IMR-90 (cell line): ENCODE measurements at regions not wholly inside any gene's neighbourhood (a gene's known extent, or its start where the extent isn't known, plus 50 kb on each side); places are given as distances from the start of the nearest gene placed in this dataset.

Source experiments
- ATAC-seq: fragments of 200-7000 bp; cut with Tn5 transposase; 2 replicates; pipeline ENCODE4 v1.9.1; 2020; ENCODE audit warnings: low read depth, mild to moderate bottlenecking, moderate library complexity
- BruUV-seq: library from RNA; stranded (reverse); fragments of 400-500 nt; replicated peaks from 2 replicates; lab custom pipeline; 2021; lab: Mats Ljungman, UMichigan
- CTCF ChIA-PET: fragments of 300-600 bp; formaldehyde crosslinking; extraction: SDS; loops from one replicate; lab custom pipeline; 2021; ENCODE audit warnings: antibody characterized with exemption; lab: Yijun Ruan, JAX
- POLR2A ChIA-PET: fragments of 300-600 bp; sonication (Branson Sonifier 250); formaldehyde crosslinking; loops from one replicate; lab custom pipeline; 2022; ENCODE audit warnings: antibody characterized with exemption; ENCODE audit not compliant: unreplicated experiment; lab: Charles Lee
- DNase-seq: peaks from one replicate; pipeline ENCODE4 v3.0.0; 2013
- H2AFZ ChIP-seq: replicated peaks from 2 replicates; pipeline ENCODE3; 2013; ENCODE audit warnings: low read length, mild to moderate bottlenecking; ENCODE audit not compliant: poor library complexity
- H2AK5ac ChIP-seq: 2 replicates; pipeline ENCODE4 v1.6.1; 2013; ENCODE audit warnings: low read depth, low read length, inconsistent platforms
- H2AK9ac ChIP-seq: replicated peaks from 2 replicates; pipeline ENCODE3; 2013; ENCODE audit warnings: mild to moderate bottlenecking, low read depth, low read length, moderate library complexity; ENCODE audit not compliant: poor library complexity
- H2BK120ac ChIP-seq: 2 replicates; pipeline ENCODE4 v1.6.1; 2013; ENCODE audit warnings: low read depth, low read length, inconsistent platforms
- H2BK15ac ChIP-seq: 3 replicates; pipeline ENCODE4 v1.6.1; 2013; ENCODE audit warnings: low read depth, low read length, inconsistent platforms
- H2BK20ac ChIP-seq: 2 replicates; pipeline ENCODE4 v1.6.1; 2013; ENCODE audit warnings: low read depth, mild to moderate bottlenecking, inconsistent platforms, low read length, moderate library complexity
- H2BK5ac ChIP-seq: 2 replicates; pipeline ENCODE4 v1.6.1; 2013; ENCODE audit warnings: mild to moderate bottlenecking, low read depth, low read length, inconsistent platforms; ENCODE audit not compliant: poor library complexity, severe bottlenecking
- H3K14ac ChIP-seq: replicated peaks from 2 replicates; pipeline ENCODE4 v1.6.1; 2013; ENCODE audit warnings: low read depth, low read length, inconsistent platforms
- H3K18ac ChIP-seq: 2 replicates; pipeline ENCODE4 v1.6.1; 2013; ENCODE audit warnings: low read depth, low read length, control low read depth
- H3K23ac ChIP-seq: 2 replicates; pipeline ENCODE4 v1.6.1; 2013; ENCODE audit warnings: low read depth, low read length, inconsistent platforms
- H3K27ac ChIP-seq: 2 replicates; pipeline ENCODE4 v1.5.1; 2013; ENCODE audit warnings: mild to moderate bottlenecking, control low read depth, low read length; ENCODE audit not compliant: insufficient read depth
- H3K27me3 ChIP-seq: 2 replicates; pipeline ENCODE4 v1.6.1; 2013; ENCODE audit warnings: low read length; ENCODE audit not compliant: control insufficient read depth, insufficient read depth
- H3K36me3 ChIP-seq: 2 replicates; pipeline ENCODE4 v1.6.1; 2013; ENCODE audit warnings: low read length, mixed read lengths; ENCODE audit not compliant: control insufficient read depth, insufficient read depth
- H3K4ac ChIP-seq: 2 replicates; pipeline ENCODE4 v1.6.1; 2013; ENCODE audit warnings: low read depth, low read length, inconsistent platforms
- H3K4me1 ChIP-seq: 2 replicates; pipeline ENCODE4 v1.6.1; 2013; ENCODE audit warnings: low read length, mixed read lengths; ENCODE audit not compliant: control insufficient read depth, insufficient read depth
- H3K4me2 ChIP-seq: 2 replicates; pipeline ENCODE4 v1.6.1; 2013; ENCODE audit warnings: low read depth, mild to moderate bottlenecking, control low read depth, low read length, moderate library complexity
- H3K4me3 ChIP-seq: 2 replicates; pipeline ENCODE4 v1.5.1; 2013; ENCODE audit warnings: low read depth, mild to moderate bottlenecking, control low read depth, low read length, moderate library complexity; ENCODE audit not compliant: insufficient read depth
- H3K56ac ChIP-seq: 2 replicates; pipeline ENCODE4 v1.6.1; 2013; ENCODE audit warnings: low read length, inconsistent platforms; ENCODE audit not compliant: insufficient read depth; ENCODE audit errors: extremely low read depth
- H3K79me1 ChIP-seq, 2 experiments: 2 replicates each; pipeline ENCODE4 v1.6.1; 2013; ENCODE audit warnings: low read length in 2 of 2, inconsistent platforms in 1 of 2, low read depth in 1 of 2
- H3K9ac ChIP-seq: 2 replicates; pipeline ENCODE4 v1.6.1; 2013; ENCODE audit warnings: low read depth, low read length, control low read depth
- H3K9me1 ChIP-seq: 2 replicates; pipeline ENCODE4 v1.6.1; 2013; ENCODE audit warnings: low read length, inconsistent platforms; ENCODE audit not compliant: insufficient read depth
- H3K9me3 ChIP-seq: 2 replicates; pipeline ENCODE4 v1.6.1; 2013; ENCODE audit warnings: low read length; ENCODE audit not compliant: control insufficient read depth, insufficient read depth
- H4K20me1 ChIP-seq: 2 replicates; pipeline ENCODE4 v1.6.1; 2013; ENCODE audit warnings: low read length, inconsistent platforms; ENCODE audit not compliant: insufficient read depth
- H4K5ac ChIP-seq: 2 replicates; pipeline ENCODE4 v1.6.1; 2013; ENCODE audit warnings: mild to moderate bottlenecking, low read depth, low read length, control low read depth
- H4K8ac ChIP-seq, 2 experiments: 2 replicates each; pipeline ENCODE4 v1.6.1; 2013; ENCODE audit warnings: low read depth in 2 of 2, low read length in 2 of 2, control low read depth in 1 of 2, inconsistent platforms in 1 of 2
- H4K91ac ChIP-seq: 2 replicates; pipeline ENCODE4 v1.6.1; 2013; ENCODE audit warnings: low read depth, low read length, inconsistent platforms; ENCODE audit not compliant: insufficient read depth
- BHLHE40 ChIP-seq: fragments of 150-350 bp; IDR thresholded peaks from 2 replicates; pipeline ENCODE4 v1.6.1; 2016; ENCODE audit warnings: mild to moderate bottlenecking, low read depth, low read length
- CEBPB ChIP-seq: IDR thresholded peaks from 2 replicates; pipeline ENCODE4 v1.6.1; 2012; ENCODE audit warnings: low read depth, low read length, improper control_type of control experiment
- CHD1 ChIP-seq: IDR thresholded peaks from 2 replicates; pipeline ENCODE4 v1.6.1; 2012; ENCODE audit warnings: low read depth, low read length, improper control_type of control experiment
- CTCF ChIP-seq: conservative IDR thresholded peaks from 2 replicates; pipeline ENCODE4 v1.5.1; 2012; ENCODE audit warnings: mild to moderate bottlenecking, low read depth, low read length, improper control_type of control experiment
- ELK1 ChIP-seq: fragments of 150-350 bp; IDR thresholded peaks from 2 replicates; pipeline ENCODE4 v1.6.1; 2016; ENCODE audit warnings: low read depth, mild to moderate bottlenecking, low read length, moderate library complexity, borderline replicate concordance
- FOS ChIP-seq: fragments of 150-350 bp; IDR thresholded peaks from 2 replicates; pipeline ENCODE4 v1.6.1; 2016; ENCODE audit warnings: low read depth, low read length
- MAFK ChIP-seq: IDR thresholded peaks from 2 replicates; pipeline ENCODE4 v1.6.1; 2012; ENCODE audit warnings: low read depth, low read length, improper control_type of control experiment
- MAZ ChIP-seq: IDR thresholded peaks from 2 replicates; pipeline ENCODE4 v1.6.1; 2012; ENCODE audit warnings: low read depth, mild to moderate bottlenecking, low read length, improper control_type of control experiment, moderate library complexity, borderline replicate concordance
- MXI1 ChIP-seq: IDR thresholded peaks from 2 replicates; pipeline ENCODE4 v1.6.1; 2012; ENCODE audit warnings: low read depth, mild to moderate bottlenecking, low read length, moderate library complexity, borderline replicate concordance
- NFE2L2 ChIP-seq: fragments of 150-350 bp; IDR thresholded peaks from 2 replicates; pipeline ENCODE4 v1.6.1; 2016; ENCODE audit warnings: low read depth, mild to moderate bottlenecking, low read length
- POLR2A ChIP-seq: IDR thresholded peaks from 2 replicates; pipeline ENCODE4 v1.6.1; 2012; ENCODE audit warnings: mild to moderate bottlenecking, low read depth, low read length
- RAD21 ChIP-seq: IDR thresholded peaks from 2 replicates; pipeline ENCODE4 v1.6.1; 2012; ENCODE audit warnings: low read length, improper control_type of control experiment
- RCOR1 ChIP-seq: IDR thresholded peaks from 2 replicates; pipeline ENCODE4 v1.6.1; 2012; ENCODE audit warnings: mild to moderate bottlenecking, low read length, improper control_type of control experiment; ENCODE audit not compliant: insufficient replicate concordance
- RFX5 ChIP-seq: IDR thresholded peaks from 2 replicates; pipeline ENCODE4 v1.8.0; 2012; ENCODE audit warnings: low read depth, mild to moderate bottlenecking, low read length, moderate library complexity
- SMC3 ChIP-seq: fragments of 150-350 bp; IDR thresholded peaks from 2 replicates; pipeline ENCODE4 v1.6.1; 2016; ENCODE audit warnings: low read depth, mild to moderate bottlenecking, antibody characterized with exemption, low read length, moderate library complexity
- USF2 ChIP-seq: fragments of 150-350 bp; IDR thresholded peaks from 2 replicates; pipeline ENCODE4 v1.6.1; 2017; ENCODE audit warnings: mild to moderate bottlenecking, antibody characterized with exemption, low read length, low read depth
- WGBS, 2 experiments: methylation state at CpG; one replicate each; pipeline versions ENCODE4 v1.1.5 to v1.1.7; 2013; ENCODE audit warnings: missing lambda C conversion rate in 2 of 2; ENCODE audit not compliant: insufficient read length in 1 of 2; ENCODE audit errors: extremely low coverage in 2 of 2; 5-methylcytosine and 5-hydroxymethylcytosine counted together
- dilution Hi-C: fragments of 300-500 bp; cut with HindIII; formaldehyde crosslinking; loops from one replicate; pipeline ENCODE4 v1.14.3; 2018; ENCODE audit warnings: low sequenced_read_pairs; ENCODE audit not compliant: unreplicated experiment
- in situ Hi-C: fragments of 300-500 bp; cut with MboI; formaldehyde crosslinking; loops from 3 replicates; pipeline ENCODE4 v1.14.3; 2019; ENCODE audit warnings: low sequenced_read_pairs, inconsistent platforms, mixed read lengths
- intact Hi-C: fragments of 100-400 bp; cut with micrococcal nuclease; formaldehyde crosslinking; loops from 2 replicates; pipeline ENCODE4 v1.10.0; 2022

- no peaks in the 10 kb centered on the region for H4K20me1 ChIP-seq
- no peaks in the 10 kb centered on the region for H3K4me1 ChIP-seq
- no peaks in the 10 kb centered on the region for H3K79me1 ChIP-seq
- no peak overlapping the region for H2BK120ac ChIP-seq
- DNase-seq (no peak), ATAC-seq (no peak)
- ChIA-PET POLR2A (no interaction called here), CTCF (no interaction called here)
- H3K4me3 ChIP-seq = no peak overlapping the region
- peaks cover 7% of the 10 kb centered on the region for H3K9me3 ChIP-seq
- H3K27me3 ChIP-seq = no peaks in the 10 kb centered on the region
- H2AK5ac ChIP-seq = no peak overlapping the region
- no peak overlapping the region for H3K18ac ChIP-seq
- intact Hi-C loops (no loop called here), in situ Hi-C loops (no loop called here), dilution Hi-C loops (no loop called here)
- no peak overlapping the region for H3K27ac ChIP-seq
- no peak overlapping the region for H3K9ac ChIP-seq
- no peak overlapping the region for H3K4ac ChIP-seq
- no peak overlapping the region for H2BK5ac ChIP-seq
- H2AK9ac ChIP-seq = no peak overlapping the region
- no peak overlapping the region for H3K14ac ChIP-seq
- no peak overlapping the region for H3K56ac ChIP-seq
- no CpG with 5 or more reads among the region's 3 CpGs for WGBS, 2 experiments
- no peak overlapping the region for H4K8ac ChIP-seq
- H2BK15ac ChIP-seq = no peak overlapping the region
- H4K91ac ChIP-seq = no peak overlapping the region
- H2BK20ac ChIP-seq = no peak overlapping the region
- TF ChIP-seq FOS (no peak), RCOR1 (no peak), USF2 (no peak), SMC3 (no peak), RAD21 (no peak), RFX5 (no peak), MXI1 (no peak), POLR2A (no peak), BHLHE40 (no peak), CEBPB (no peak), ELK1 (no peak), NFE2L2 (no peak), MAFK (no peak), CTCF (no peak), CHD1 (no peak), MAZ (no peak)
- BruUV-seq = no TSS peak
- H3K4me2 ChIP-seq = no peak overlapping the region
- H3K23ac ChIP-seq = no peak overlapping the region
- no peaks in the 10 kb centered on the region for H3K9me1 ChIP-seq
- no peak overlapping the region for H2AFZ ChIP-seq
- H3K36me3 ChIP-seq = no peaks in the 10 kb centered on the region
- no peak overlapping the region for H4K5ac ChIP-seq
Observed at GRCh38 chr21:22020221-22020620, 1022.0 kb downstream of the NCAM2 start.
